GM04504 (cell line): ENCODE measurements at regions not wholly inside any gene's neighbourhood (a gene's known extent, or its start where the extent isn't known, plus 50 kb on each side); places are given as distances from the start of the nearest gene placed in this dataset.
A peak's percentile ranks its signal among the peaks of the same experiment; 100 is the strongest.
"Not testable (repeated sequence)": the region's sequence is repeated elsewhere in the genome, so short reads cannot be mapped to it uniquely, and the experiment has no call there.

ENCODE experiments used
- DNase-seq: peaks from one replicate; pipeline ENCODE4 v3.0.0-alpha.2; 2012; ENCODE audit warnings: low read depth

DNA sequence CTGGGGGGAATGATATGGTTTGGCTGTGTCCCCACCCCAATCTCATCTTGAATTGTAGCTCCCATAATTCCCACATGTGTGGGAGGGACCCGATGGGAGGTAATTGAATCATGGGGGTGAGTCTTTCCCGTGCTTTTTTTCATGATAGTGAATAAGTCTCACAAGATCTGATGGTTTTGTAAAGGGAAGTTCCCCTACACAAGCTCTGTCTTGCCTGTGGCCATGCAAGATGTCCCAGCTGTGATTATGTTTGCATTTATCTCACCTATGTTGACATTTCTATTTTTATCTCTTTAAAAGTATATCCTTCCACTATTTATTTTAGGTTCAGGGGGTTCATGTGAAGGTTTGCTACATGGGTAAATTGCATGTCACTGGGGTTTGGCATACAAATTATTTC lies 323.9 kb upstream of the GLI3 start:
- DNase-seq = no peak

GRCh38 chr7:42554932-42555331 lies 317.9 kb upstream of the GLI3 start:
- not testable (repeated sequence) for DNase-seq

DNA sequence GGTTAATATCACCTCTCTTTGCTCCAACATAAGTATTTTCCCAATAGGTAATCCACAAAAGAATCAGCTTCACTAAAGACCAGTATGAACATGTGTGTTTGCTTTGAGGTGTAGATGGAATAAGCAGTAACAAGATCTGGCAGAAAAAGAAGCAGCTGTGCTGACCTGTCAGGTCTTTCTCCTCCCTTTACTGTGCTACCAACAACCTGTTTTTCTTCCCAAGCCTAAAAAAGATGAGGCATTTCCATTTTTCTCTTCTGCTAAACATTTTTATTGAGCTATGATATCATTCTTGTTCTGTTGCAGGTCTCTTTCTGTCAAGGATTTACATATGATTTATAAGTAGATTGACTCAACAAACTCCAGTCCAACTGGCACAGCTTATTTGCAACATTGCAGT lies 315.2 kb upstream of the GLI3 start:
- DNase-seq = no peak

GRCh38 chr7:42550706-42551470 lies 313.9 kb upstream of the GLI3 start:
- no peak for DNase-seq

DNA sequence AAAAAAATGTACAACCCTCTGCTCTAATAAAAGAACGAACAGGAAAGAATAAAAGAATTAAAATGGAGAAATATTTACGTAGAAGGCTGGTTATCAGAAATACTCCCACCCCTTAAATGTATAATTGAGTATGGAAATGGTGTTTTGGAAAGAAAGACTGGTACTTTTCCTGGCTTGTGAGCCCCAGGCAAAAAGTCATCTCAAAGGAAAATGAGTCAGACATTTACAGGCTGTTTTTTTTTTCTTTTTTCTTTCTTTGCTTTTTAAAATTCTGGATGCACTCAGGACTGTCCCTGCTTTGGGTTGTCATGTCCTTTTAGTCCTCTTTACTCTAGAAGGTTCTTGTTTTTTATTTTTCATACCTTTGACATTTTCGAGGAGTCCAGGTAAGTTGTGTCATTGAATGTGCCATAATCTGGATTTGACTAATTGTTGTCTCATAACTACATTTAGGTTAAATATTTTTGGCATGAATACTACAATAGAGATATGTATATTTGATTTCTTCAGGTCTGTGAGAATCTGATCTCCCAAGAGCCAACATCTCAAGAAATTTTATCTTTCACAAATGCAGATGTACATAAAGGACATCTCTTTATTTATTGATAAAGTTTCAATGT lies 313.0 kb upstream of the GLI3 start:
- no peak for DNase-seq

GRCh38 chr7:42548816-42549611 lies 312.0 kb upstream of the GLI3 start:
- no peak for DNase-seq

- DNase-seq = no peak
Observed at GRCh38 chr7:42545049-42545724, 308.2 kb upstream of the GLI3 start.

GRCh38 chr7:42543953-42544352 lies 306.9 kb upstream of the GLI3 start:
- no peak for DNase-seq

- DNase-seq = not testable (repeated sequence)
Observed at GRCh38 chr7:42542446-42542845, 305.4 kb upstream of the GLI3 start.

DNA sequence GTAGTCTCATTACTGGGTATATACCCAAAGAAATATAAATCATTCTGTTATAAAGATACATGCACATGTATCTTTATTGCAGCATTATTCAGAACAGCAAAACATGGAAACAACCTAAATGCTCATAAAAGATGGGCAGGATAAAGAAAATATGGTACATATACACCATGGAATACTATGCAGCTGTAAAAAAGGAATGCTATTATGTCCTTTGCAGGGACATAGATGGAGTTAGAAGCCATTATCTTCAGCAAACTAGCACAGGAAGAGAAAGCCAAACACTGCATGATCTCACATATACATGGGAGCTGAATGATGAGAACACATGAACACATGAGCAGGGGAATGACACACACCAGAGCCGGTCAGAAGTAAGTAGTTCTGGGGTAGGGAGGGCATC lies 297.4 kb upstream of the GLI3 start:
- DNase-seq = no peak

GRCh38 chr7:42527004-42527403 lies 290.0 kb upstream of the GLI3 start:
- DNase-seq = no peak

- DNase-seq = no peak
Observed at GRCh38 chr7:42522227-42522991, 285.4 kb upstream of the GLI3 start.

GRCh38 chr7:42511027-42511426 lies 274.0 kb upstream of the GLI3 start:
- DNase-seq = no peak

GRCh38 chr7:42506097-42506496 lies 269.1 kb upstream of the GLI3 start:
- no peak for DNase-seq

- DNase-seq = peak; percentile 33
Observed at GRCh38 chr7:42502022-42502421, 265.0 kb upstream of the GLI3 start.

DNA sequence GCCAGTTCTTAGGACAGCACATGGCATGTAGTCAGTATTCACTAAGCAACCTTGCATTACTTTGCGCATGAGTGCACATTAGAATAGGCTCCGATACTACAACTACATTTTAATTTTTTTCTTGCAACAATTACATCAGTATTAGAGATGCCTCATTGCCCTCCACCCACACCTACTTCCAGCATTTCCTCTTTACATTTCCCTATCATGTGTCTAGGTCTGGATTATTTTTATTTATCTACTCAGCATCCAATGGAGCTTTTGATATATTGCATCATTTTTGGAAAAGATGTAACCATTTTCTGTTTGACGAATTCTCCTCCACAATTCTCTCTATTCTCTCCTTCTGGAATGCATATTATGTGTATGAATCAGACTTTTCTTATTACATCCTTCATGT lies 258.2 kb upstream of the GLI3 start:
- DNase-seq = no peak

DNA sequence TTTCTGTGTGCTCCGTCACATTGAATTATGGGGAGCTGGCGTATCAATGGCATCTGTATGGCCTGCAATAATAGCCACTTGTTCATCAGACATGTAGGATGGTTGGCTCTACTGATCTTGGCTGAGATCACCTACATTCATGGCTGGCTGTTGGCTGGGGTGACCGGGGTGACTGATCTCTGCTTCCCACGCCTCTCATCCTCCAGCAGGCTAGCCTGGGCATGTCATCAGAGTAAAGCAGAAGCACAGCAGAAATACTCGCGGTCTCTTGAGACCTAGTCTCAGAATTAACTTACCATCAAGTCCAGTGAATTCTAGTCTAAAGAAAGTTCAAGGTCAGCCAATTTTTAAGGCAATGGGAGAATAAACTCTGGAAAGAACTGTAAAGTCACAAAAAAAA lies 257.7 kb upstream of the GLI3 start:
- DNase-seq = no peak

DNA sequence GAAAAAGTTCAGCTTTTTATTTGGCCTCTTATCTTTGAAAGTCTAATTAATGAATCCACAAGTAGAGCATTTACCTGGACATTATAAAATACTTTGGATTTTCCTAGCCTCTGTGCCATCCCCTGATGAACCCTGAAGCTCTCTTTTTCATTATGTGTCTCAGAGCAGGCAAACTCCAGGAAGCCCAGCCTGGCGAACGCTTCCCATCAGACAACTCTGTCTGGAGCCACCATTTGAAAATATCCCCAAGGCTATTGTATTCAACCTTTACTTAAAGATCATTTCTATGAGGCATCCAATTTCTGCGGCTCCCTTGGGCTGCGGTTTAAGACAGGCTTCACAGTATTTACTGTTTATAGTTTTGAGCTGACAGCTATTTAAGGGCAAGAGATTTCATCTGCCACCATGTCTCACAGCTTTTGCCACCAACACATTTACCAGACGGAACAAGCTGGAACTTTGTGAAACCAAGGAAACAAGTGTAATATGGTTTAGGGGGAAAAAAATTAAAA lies 257.2 kb upstream of the GLI3 start:
- no peak for DNase-seq

DNA sequence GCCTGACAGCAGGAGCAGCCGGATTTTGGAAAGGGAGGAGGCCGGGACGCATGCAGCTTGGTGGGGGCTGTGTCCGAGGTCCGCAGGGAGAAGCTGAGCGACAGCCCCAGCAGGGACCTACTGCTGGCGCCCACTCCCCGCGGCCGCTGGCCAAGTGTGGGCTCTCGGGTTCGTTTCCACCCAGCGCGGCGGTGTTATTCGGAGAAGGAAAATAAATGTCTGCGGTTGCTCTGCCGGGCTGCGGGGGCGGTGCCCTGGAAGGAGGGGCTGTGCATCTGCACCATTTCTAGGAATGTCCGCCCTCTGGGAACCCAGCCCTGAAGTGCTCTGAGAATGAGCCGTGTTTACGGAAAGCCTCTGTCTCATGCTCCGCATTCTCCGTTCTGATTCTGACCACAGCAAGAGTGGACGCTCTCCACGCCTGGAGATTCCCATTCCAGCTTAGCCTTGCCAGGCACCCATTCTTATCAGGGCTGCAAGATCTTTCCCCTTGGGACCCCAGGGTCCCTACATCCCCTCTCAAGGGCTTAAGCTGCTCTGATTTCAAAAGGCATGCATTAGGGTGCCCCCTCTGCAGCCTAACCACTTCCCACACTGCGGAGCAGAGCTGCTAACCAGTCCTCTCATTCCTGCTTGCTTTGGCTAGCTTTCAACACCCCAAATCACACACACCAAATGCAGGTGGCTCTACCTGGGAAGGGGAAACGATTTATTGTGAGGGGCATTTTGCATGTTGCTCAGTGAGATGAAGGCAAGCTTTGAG lies 256.6 kb upstream of the GLI3 start:
- peak; percentile 60 for DNase-seq

- no peak for DNase-seq
Observed at GRCh38 chr7:42492920-42493319, 255.9 kb upstream of the GLI3 start.

GRCh38 chr7:42491106-42491505 lies 254.1 kb upstream of the GLI3 start:
- no peak for DNase-seq
